BLaER1 (cell line): ENCODE measurements at regions not wholly inside any gene's neighbourhood (a gene's known extent, or its start where the extent isn't known, plus 50 kb on each side); places are given as distances from the start of the nearest gene placed in this dataset.
"Not testable (repeated sequence)": the region's sequence is repeated elsewhere in the genome, so short reads cannot be mapped to it uniquely, and the experiment has no call there.

Experiments
- H3K27ac ChIP-seq: shearing (Covaris generic); formaldehyde crosslinking; 2 replicates; pipeline ENCODE4 v1.8.1; 2022
- H3K27me3 ChIP-seq: shearing (Covaris generic); formaldehyde crosslinking; 2 replicates; pipeline ENCODE4 v1.8.1; 2022
- H3K36me3 ChIP-seq: shearing (Covaris generic); formaldehyde crosslinking; 2 replicates; pipeline ENCODE4 v1.8.1; 2022
- H3K4me1 ChIP-seq: shearing (Covaris generic); formaldehyde crosslinking; 2 replicates; pipeline ENCODE4 v1.8.1; 2022
- H3K4me2 ChIP-seq: shearing (Covaris generic); formaldehyde crosslinking; 2 replicates; pipeline ENCODE4 v1.8.1; 2022
- H3K4me3 ChIP-seq: shearing (Covaris generic); formaldehyde crosslinking; 2 replicates; pipeline ENCODE4 v1.8.1; 2022
- H3K9ac ChIP-seq: shearing (Covaris generic); formaldehyde crosslinking; 2 replicates; pipeline ENCODE4 v1.8.1; 2022
- H3K9me3 ChIP-seq: shearing (Covaris generic); formaldehyde crosslinking; 2 replicates; pipeline ENCODE4 v1.8.1; 2022
- H4K20me1 ChIP-seq: shearing (Covaris generic); formaldehyde crosslinking; 2 replicates; pipeline ENCODE4 v1.8.1; 2022
- Cebpa-rat ChIP-seq: shearing (Covaris generic); IDR thresholded peaks from 2 replicates; pipeline ENCODE4 v1.8.1; 2022

GRCh38 chr4:162782096-162782777 is 384.5 kb downstream of the NAF1 start:
- H4K20me1 ChIP-seq, result no peaks in the 10 kb centered on the region
- no peaks in the 10 kb centered on the region for H3K9me3 ChIP-seq
- H3K27ac ChIP-seq, result no peak overlapping the region
- no peaks in the 10 kb centered on the region for H3K36me3 ChIP-seq
- TF ChIP-seq Cebpa-rat, result no peak
- H3K4me1 ChIP-seq, result no peaks in the 10 kb centered on the region
- no peak overlapping the region for H3K4me3 ChIP-seq
- H3K9ac ChIP-seq, result no peak overlapping the region
- H3K4me2 ChIP-seq, result no peak overlapping the region
- no peaks in the 10 kb centered on the region for H3K27me3 ChIP-seq

GRCh38 chr4:162770761-162771490 is 395.8 kb downstream of the NAF1 start:
- Histone ChIP-seq H3K4me1 (no peaks in the 10 kb centered on the region), H3K4me2 (no peak overlapping the region), H3K4me3 (no peak overlapping the region)

DNA sequence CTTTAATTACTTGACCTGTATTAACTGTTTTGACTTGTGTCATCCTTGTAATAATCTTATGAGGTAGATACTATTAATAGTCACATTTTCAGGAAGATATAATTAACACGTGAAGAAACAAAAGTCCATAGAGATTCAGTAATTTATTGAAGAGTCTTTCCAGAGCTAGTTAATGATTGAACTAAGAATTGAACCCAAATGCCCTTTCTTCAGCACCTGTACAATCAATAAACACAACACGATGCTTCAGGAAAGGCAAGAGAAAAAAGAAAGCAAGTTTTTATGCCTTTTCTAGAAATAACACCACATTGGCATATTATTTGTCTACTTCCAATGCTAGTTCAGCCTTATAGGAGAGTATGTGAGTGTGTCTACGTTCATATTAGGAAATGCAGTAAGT is 399.6 kb downstream of the NAF1 start:
- no peaks in the 10 kb centered on the region for H4K20me1 ChIP-seq
- H3K4me3 ChIP-seq, result no peak overlapping the region
- no peak overlapping the region for H3K9ac ChIP-seq
- H3K9me3 ChIP-seq, result no peaks in the 10 kb centered on the region
- H3K36me3 ChIP-seq, result no peaks in the 10 kb centered on the region
- no peak for TF ChIP-seq Cebpa-rat
- no peaks in the 10 kb centered on the region for H3K27me3 ChIP-seq
- H3K4me1 ChIP-seq, result no peaks in the 10 kb centered on the region
- no peak overlapping the region for H3K4me2 ChIP-seq
- H3K27ac ChIP-seq, result no peak overlapping the region

More at GRCh38 chr4:162770761-162771490, 395.8 kb downstream of the NAF1 start:
- H3K27me3 ChIP-seq, result no peaks in the 10 kb centered on the region
- no peak overlapping the region for H3K27ac ChIP-seq
- no peaks in the 10 kb centered on the region for H4K20me1 ChIP-seq
- H3K9me3 ChIP-seq, result no peaks in the 10 kb centered on the region
- no peaks in the 10 kb centered on the region for H3K36me3 ChIP-seq
- H3K9ac ChIP-seq, result no peak overlapping the region
- no peak for TF ChIP-seq Cebpa-rat

DNA sequence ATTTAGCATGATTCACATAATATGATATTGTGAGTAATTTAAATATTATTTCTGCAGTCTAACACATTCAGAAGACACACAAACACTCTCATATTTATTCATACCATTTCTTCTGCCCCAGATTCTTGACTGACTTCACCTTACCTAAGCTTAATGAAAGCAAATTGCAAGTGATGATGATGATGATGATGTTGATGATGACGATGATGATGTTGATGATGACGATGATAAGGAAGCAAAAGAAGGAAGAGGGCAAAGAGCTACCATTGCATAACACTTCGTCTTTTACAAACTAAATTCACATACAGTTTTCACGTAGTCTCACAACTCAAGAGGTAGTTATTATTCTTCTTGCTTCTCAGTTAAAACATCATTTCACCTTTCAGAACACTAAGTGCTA is 404.7 kb downstream of the NAF1 start:
- no peak for TF ChIP-seq Cebpa-rat
- Histone ChIP-seq H4K20me1 (no peaks in the 10 kb centered on the region), H3K9me3 (no peaks in the 10 kb centered on the region), H3K4me3 (no peak overlapping the region), H3K4me2 (no peak overlapping the region), H3K4me1 (no peaks in the 10 kb centered on the region), H3K36me3 (no peaks in the 10 kb centered on the region), H3K27ac (no peak overlapping the region), H3K9ac (no peak overlapping the region), H3K27me3 (no peaks in the 10 kb centered on the region)

DNA sequence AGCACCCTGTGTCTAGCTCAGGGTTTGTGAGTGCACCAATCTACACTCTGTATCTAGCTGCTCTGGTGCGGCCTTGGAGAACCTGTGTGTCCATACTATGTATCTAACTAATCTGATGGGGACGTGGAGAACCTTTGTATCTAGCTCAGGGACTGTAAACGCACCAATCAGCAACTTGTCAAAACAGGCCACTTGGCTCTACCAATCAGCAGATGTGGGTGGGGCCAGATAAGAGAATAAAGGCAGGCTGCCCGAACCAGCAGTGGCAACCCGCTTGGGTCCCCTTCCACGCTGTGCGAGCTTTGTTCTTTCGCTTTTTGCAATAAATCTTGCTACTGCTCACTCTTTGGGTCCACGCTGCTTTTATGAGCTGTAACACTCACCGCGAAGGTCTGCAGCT is 426.5 kb downstream of the NAF1 start:
- H3K36me3 ChIP-seq, H3K4me2 ChIP-seq, H3K9ac ChIP-seq, H3K4me3 ChIP-seq, H3K4me1 ChIP-seq, H3K27ac ChIP-seq, H3K9me3 ChIP-seq, H4K20me1 ChIP-seq, H3K27me3 ChIP-seq: not testable (repeated sequence)

DNA sequence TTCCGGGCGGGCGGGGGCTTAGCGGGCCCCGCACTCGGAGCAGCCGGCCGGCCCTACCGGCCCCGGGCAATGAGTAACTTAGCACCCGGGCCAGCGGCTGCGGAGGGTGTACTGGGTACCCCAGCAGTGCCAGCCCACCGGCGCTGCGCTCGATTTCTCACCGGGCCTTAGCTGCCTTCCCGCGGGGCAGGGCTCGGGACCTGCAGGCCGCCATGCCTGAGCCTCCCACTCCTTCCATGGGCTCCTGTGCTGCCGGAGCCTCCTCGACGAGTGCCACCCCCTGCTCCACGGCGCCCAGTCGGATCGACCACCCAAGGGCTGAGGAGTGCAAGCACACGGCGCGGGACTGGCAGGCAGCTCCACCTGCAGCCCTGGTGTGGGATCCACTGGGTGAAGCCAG is 427.1 kb downstream of the NAF1 start:
- H3K36me3 ChIP-seq, H3K9ac ChIP-seq, H3K27me3 ChIP-seq, H4K20me1 ChIP-seq, H3K4me1 ChIP-seq, H3K9me3 ChIP-seq, H3K27ac ChIP-seq, H3K4me3 ChIP-seq, H3K4me2 ChIP-seq: not testable (repeated sequence)

DNA sequence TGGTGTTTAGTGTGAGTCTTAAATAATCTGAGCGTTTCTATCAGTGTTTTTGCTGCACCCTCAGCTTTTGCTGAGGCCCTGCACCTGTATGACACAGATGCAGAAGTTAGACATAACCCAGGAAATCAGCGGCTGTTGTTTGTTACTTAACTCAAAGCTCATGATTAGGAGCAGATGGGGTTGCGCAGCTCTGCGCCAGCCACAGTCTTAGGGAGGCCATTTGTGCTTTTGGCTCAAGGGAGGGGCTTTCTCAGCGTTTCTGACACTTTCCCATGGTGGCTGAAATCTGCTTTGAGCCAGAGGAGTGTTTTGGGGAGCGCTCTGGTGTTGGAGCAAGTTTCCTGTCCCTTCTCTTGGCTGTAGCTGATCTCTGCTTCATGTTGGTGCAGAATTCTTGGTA is 433.8 kb downstream of the NAF1 start:
- no peaks in the 10 kb centered on the region for H4K20me1 ChIP-seq
- H3K4me2 ChIP-seq, result no peak overlapping the region
- TF ChIP-seq Cebpa-rat, result no peak
- no peak overlapping the region for H3K4me3 ChIP-seq
- no peak overlapping the region for H3K27ac ChIP-seq
- H3K9ac ChIP-seq, result no peak overlapping the region
- H3K27me3 ChIP-seq, result no peaks in the 10 kb centered on the region
- H3K36me3 ChIP-seq, result no peaks in the 10 kb centered on the region
- no peaks in the 10 kb centered on the region for H3K9me3 ChIP-seq
- no peaks in the 10 kb centered on the region for H3K4me1 ChIP-seq

DNA sequence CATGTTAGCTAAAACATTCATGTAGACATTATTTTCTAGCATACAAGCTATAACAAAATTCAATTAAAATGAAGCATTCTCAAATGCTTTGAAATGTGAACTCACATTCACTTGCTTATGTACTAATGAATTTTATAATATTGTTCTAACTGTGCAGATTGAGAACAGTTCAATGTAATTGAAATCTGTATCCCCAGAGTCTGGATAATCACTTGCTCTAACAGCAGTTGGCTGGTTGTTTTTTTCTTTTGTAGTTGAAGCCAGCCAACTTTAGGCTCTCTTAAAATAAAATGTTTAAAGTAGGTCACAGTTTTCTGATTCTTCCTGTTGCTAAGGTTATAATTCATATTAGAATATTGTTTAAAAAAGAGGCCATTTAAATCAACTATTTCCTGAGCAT is 438.9 kb downstream of the NAF1 start:
- TF ChIP-seq Cebpa-rat, result no peak

DNA sequence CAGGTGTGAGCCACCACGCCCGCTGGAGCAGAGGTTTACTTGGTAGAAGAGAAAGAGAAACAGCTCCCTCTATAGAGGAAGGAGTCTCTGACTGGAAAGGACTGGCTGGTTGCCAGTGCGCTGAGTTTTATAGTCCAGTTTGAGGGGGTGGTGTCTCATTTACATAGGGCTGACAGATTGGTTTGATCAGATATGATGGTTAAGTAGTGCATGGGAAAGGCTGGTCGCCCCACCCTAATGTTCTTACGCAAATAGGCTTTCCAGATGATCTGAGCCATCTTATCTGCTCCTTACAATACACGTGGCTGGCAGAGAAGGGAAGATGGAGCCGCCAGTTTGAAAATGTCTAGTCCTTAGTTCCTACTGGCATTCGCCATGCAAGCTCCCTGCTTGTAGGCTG is 439.5 kb downstream of the NAF1 start:
- no peak for TF ChIP-seq Cebpa-rat
- no peaks in the 10 kb centered on the region for H3K9me3 ChIP-seq
- no peak overlapping the region for H3K27ac ChIP-seq
- H3K4me3 ChIP-seq, result no peak overlapping the region
- no peak overlapping the region for H3K9ac ChIP-seq
- H3K27me3 ChIP-seq, result no peaks in the 10 kb centered on the region
- no peaks in the 10 kb centered on the region for H3K4me1 ChIP-seq
- no peaks in the 10 kb centered on the region for H4K20me1 ChIP-seq
- no peak overlapping the region for H3K4me2 ChIP-seq
- H3K36me3 ChIP-seq, result no peaks in the 10 kb centered on the region

More for the DNA sequence above, 438.9 kb downstream of the NAF1 start:
- Histone ChIP-seq H3K4me1 (no peaks in the 10 kb centered on the region), H4K20me1 (no peaks in the 10 kb centered on the region), H3K4me3 (no peak overlapping the region), H3K27ac (no peak overlapping the region), H3K9me3 (no peaks in the 10 kb centered on the region), H3K9ac (no peak overlapping the region), H3K4me2 (no peak overlapping the region), H3K36me3 (no peaks in the 10 kb centered on the region), H3K27me3 (no peaks in the 10 kb centered on the region)

- no peak for TF ChIP-seq Cebpa-rat
Measured at GRCh38 chr4:162715401-162715800, 451.3 kb downstream of the NAF1 start.

DNA sequence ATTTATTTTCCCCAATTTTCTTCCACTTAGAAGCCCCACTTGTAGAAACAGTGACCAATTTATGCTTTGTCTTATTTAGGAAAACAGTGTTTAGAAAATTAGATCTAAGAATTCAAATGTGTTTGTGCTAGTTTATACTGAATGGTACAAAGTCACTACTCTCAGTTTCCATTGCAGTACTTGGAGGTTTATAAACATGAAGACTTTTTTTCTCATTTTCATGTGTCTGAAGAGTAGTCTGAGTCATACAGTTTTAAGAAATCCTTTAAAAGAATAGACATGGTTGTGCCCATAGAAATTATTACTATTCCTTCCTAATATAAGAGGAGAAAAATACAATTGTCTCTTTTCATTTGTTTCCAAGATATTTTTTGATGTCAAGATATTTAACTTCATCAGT is 458.7 kb downstream of the NAF1 start:
- Histone ChIP-seq H3K4me1 (peaks cover 17% of the 10 kb centered on the region), H3K4me3 (no peak overlapping the region), H3K27me3 (no peaks in the 10 kb centered on the region), H3K36me3 (no peaks in the 10 kb centered on the region), H4K20me1 (no peaks in the 10 kb centered on the region), H3K27ac (no peak overlapping the region), H3K4me2 (no peak overlapping the region), H3K9ac (no peak overlapping the region), H3K9me3 (no peaks in the 10 kb centered on the region)
- TF ChIP-seq Cebpa-rat, result no peak

More at GRCh38 chr4:162715401-162715800, 451.3 kb downstream of the NAF1 start:
- Histone ChIP-seq H3K4me1 (no peaks in the 10 kb centered on the region), H3K4me3 (no peak overlapping the region), H3K36me3 (no peaks in the 10 kb centered on the region), H4K20me1 (no peaks in the 10 kb centered on the region), H3K27me3 (no peaks in the 10 kb centered on the region), H3K27ac (no peak overlapping the region), H3K4me2 (no peak overlapping the region), H3K9ac (no peak overlapping the region), H3K9me3 (no peaks in the 10 kb centered on the region)
